HAP-1 (cell line): ENCODE measurements at regions not wholly inside any gene's neighbourhood (a gene's known extent, or its start where the extent isn't known, plus 50 kb on each side); places are given as distances from the start of the nearest gene placed in this dataset.
"Not testable (repeated sequence)": the region's sequence is repeated elsewhere in the genome, so short reads cannot be mapped to it uniquely, and the experiment has no call there.

Experiments
- DNase-seq, 2 experiments: peaks; one replicate each; pipeline ENCODE4 v3.0.0-alpha.2; 2016 to 2020; ENCODE audit warnings: low spot score in 2 of 2
- H3K27me3 ChIP-seq: fragments of 250-450 bp; sonication (Bioruptor Pico); 2 replicates; pipeline ENCODE4 v1.5.1; 2020; ENCODE audit warnings: low read depth, mild to moderate bottlenecking, moderate library complexity
- H3K36me3 ChIP-seq: fragments of 250-450 bp; sonication (Bioruptor Pico); replicated peaks from 2 replicates; pipeline ENCODE4 v1.5.1; 2020; ENCODE audit warnings: mild to moderate bottlenecking
- H3K4me1 ChIP-seq: fragments of 250-450 bp; sonication (Bioruptor Pico); 2 replicates; pipeline ENCODE4 v1.5.1; 2020; ENCODE audit warnings: mild to moderate bottlenecking
- H3K4me3 ChIP-seq: fragments of 250-450 bp; sonication (Bioruptor Pico); 2 replicates; pipeline ENCODE4 v1.5.1; 2020; ENCODE audit warnings: mild to moderate bottlenecking, moderate library complexity
- H3K9me3 ChIP-seq: fragments of 250-450 bp; sonication (Bioruptor Pico); 2 replicates; pipeline ENCODE4 v1.5.1; 2020; ENCODE audit warnings: mild to moderate bottlenecking, moderate library complexity
- in situ Hi-C: fragments of 300-500 bp; cut with MboI; formaldehyde crosslinking; loops from 3 replicates; pipeline ENCODE4 v1.14.3; 2020; ENCODE audit warnings: low sequenced_read_pairs, inconsistent platforms, mixed read lengths

DNA sequence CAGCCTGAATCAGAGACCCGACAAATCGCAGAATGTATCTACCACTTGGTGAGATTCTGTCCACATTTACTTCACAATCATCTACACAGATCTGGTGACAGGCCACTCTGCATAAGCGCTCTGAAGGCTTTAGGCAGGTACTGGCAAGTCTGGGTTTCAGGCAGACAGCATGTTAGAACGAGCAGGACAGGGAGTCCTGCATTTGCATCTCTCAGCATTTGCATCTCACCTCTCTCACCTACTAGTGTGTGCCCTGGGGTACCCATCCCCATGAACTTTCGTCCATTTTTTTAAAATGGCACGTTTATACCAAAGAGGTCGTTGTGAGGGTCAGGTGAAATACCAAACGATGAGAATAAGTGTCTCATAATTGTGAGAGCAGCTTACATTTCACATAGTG is 108.2 kb downstream of the SPATA31A1 start:
- H3K36me3 ChIP-seq, H3K9me3 ChIP-seq, H3K27me3 ChIP-seq, H3K4me1 ChIP-seq, in situ Hi-C loops, DNase-seq: not testable (repeated sequence)
- H3K4me3 ChIP-seq = peak overlapping the region; percentile 35

- peak; percentile 64 to 87 for DNase-seq
- H3K36me3 ChIP-seq, H3K9me3 ChIP-seq, in situ Hi-C loops, H3K4me1 ChIP-seq, H3K27me3 ChIP-seq: not testable (repeated sequence)
- H3K4me3 ChIP-seq = peak overlapping the region; percentile 35
Observed at GRCh38 chr9:39464122-39464777, 108.8 kb downstream of the SPATA31A1 start.

DNA sequence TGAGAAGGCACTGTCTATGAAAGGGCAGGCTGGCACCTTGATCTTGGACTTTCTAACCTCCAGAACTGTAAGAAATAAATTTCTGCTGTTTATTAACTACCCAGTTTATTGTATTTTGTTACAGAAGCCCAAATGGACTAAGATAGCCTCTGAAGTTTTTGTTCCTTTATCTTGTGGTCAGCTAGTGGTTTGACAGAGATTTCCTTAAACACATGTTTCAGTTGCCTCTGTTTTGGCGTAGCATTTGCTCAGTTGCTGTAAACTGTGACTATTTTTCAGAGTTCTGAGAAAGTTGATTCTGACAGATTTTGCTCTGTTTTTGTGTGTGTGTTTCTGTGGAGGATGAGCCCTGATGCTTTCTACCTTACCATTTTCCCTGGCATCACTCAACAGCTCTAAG is 119.0 kb downstream of the SPATA31A1 start:
- H3K27me3 ChIP-seq, in situ Hi-C loops, DNase-seq, H3K4me1 ChIP-seq, H3K36me3 ChIP-seq, H3K4me3 ChIP-seq, H3K9me3 ChIP-seq: not testable (repeated sequence)

DNA sequence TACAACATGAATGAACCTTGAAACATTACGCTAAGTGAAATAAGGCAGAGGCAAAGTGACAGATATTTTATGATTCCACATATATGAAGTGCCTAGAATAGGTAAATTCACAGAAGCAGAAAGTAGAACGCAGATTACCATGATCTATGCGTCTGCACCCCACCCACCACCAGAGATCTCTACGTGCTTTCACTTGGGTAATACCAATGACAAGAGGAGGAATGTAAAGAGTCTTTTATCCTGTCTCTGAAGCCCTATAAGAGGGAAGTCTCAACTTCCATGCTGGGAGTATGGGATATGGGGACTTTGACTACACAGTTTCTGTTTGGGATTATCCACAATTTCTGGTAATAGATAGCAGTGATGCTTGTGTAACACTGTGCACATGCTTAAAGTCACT is 127.6 kb downstream of the SPATA31A1 start:
- DNase-seq, H3K36me3 ChIP-seq, H3K27me3 ChIP-seq, H3K9me3 ChIP-seq, in situ Hi-C loops, H3K4me1 ChIP-seq, H3K4me3 ChIP-seq: not testable (repeated sequence)

DNA sequence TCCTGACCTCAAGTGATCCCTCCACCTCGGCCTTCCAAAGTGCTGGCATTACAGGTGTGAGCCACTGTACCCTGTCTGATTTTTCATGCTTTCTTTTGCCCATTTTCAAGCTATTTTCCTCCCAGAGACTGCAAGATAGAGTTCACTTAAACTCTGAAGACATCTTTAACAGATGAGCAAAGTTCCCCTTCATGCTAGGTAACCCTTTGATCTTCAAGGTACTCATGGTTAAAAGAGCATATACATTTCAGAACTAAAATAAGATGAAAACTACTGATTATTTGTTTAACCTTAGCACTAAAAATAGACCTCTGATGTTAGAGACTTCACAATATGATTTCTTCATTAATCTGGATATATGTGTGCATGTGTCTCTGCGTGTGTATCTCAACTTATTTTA is 128.4 kb downstream of the SPATA31A1 start:
- H3K36me3 ChIP-seq, in situ Hi-C loops, H3K27me3 ChIP-seq, H3K4me1 ChIP-seq, DNase-seq, H3K9me3 ChIP-seq, H3K4me3 ChIP-seq: not testable (repeated sequence)

DNA sequence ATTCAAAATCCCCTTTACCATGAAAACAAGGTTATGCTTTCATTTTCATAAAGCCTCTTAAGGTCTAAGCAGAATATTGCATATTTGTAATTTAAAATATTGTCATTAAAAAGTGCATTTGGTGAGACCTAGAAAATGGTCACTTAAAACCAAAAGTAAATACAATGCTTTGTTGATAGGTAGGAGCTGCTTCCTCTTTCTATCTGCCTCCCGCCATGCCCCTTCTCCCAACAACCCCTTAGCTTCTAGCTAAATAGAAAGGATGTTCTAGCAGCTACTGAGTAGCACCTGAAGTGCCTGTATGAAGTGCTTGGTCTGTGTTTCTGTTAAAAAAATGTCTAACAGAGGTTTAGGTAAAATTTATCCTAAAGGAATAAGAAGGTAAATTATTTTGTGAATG is 128.8 kb downstream of the SPATA31A1 start:
- H3K36me3 ChIP-seq, H3K9me3 ChIP-seq, DNase-seq, in situ Hi-C loops, H3K4me3 ChIP-seq, H3K27me3 ChIP-seq, H3K4me1 ChIP-seq: not testable (repeated sequence)

- DNase-seq, H3K4me1 ChIP-seq, H3K36me3 ChIP-seq, H3K9me3 ChIP-seq, H3K27me3 ChIP-seq, in situ Hi-C loops, H3K4me3 ChIP-seq: not testable (repeated sequence)
Observed at GRCh38 chr9:39487477-39487876, 132.0 kb downstream of the SPATA31A1 start.

DNA sequence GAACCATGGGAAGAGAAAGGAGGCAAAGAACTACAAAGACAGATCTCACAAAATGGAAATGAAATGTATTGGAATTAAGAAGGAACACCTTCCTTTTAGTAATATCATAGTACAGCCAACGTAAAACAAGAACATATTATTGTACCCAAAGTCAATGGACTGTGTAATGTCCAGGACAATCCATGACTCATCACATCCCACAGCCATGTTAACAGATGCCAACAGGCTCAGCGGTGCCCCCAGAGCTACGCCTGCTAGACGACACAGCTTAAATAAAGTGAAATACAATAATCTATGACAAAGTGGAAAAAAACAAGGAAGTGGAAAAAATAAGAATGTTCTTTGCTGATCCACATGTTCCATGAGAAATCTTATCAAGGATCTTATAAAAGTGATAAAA is 140.8 kb downstream of the SPATA31A1 start:
- H3K27me3 ChIP-seq, DNase-seq, H3K36me3 ChIP-seq, in situ Hi-C loops, H3K4me1 ChIP-seq, H3K4me3 ChIP-seq, H3K9me3 ChIP-seq: not testable (repeated sequence)

- DNase-seq, H3K27me3 ChIP-seq, H3K4me1 ChIP-seq, H3K9me3 ChIP-seq, H3K4me3 ChIP-seq, in situ Hi-C loops, H3K36me3 ChIP-seq: not testable (repeated sequence)
Observed at GRCh38 chr9:39503178-39503577, 147.7 kb downstream of the SPATA31A1 start.

- H3K9me3 ChIP-seq, H3K4me3 ChIP-seq, in situ Hi-C loops, H3K27me3 ChIP-seq, DNase-seq, H3K4me1 ChIP-seq, H3K36me3 ChIP-seq: not testable (repeated sequence)
Observed at GRCh38 chr9:39527387-39528029, 172.0 kb downstream of the SPATA31A1 start.

DNA sequence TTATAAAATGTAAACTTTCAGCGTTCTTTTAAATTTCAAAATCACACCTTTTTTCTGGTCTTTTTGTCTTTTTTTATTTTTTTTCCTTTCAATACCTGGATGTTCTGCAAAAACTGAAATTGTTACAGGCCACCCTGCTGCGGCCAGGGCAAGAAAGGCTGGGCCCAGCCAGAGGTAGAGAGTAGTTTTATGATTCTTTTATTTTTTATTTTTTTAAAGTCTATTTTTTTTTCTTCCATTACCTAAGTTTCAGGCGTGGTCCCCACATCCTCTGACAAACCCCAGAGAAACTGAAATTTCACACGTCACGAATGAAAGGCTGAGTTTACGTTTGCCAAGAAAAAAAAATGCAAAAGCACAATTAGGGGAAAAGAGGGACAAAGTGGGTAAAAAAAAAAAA is 177.1 kb downstream of the SPATA31A1 start:
- H3K4me1 ChIP-seq, H3K36me3 ChIP-seq, H3K27me3 ChIP-seq, H3K9me3 ChIP-seq, DNase-seq, H3K4me3 ChIP-seq, in situ Hi-C loops: not testable (repeated sequence)

DNA sequence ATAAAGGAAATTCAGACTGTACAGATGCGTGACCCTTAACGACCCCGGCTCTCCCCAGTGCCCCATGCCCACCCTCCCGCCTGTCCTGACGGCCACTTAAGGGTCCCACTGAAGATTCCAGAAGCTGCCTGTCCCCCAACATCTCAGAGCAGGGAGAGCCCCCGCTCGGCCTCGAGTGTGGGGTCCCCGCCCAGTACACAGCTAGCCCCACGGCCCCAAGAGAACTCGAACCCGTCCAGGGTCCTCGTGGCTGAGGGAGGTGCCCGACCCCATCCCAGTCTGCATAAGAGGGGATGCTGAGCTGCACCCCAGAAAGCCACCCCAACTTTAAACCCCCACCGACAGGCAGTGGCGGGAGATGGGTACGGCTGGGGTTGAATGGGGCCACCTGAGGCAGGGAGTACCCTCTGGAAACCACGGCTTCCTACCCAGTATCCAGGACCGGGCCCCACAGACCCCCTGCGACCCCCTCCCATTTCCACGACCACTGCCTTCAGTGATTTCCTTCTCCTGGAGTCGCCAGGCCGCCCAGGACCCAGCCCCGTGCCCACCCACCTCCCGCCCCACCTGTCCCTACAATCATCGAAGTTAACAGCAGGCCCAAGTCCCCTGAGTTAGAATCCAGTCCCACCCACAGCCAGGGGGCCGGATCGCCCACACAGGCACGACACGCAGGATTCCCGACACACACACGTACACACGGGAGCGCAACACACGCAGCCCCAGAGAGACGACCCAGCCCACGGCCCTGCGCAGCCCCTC is 177.7 kb downstream of the SPATA31A1 start:
- in situ Hi-C loops, H3K4me1 ChIP-seq, DNase-seq, H3K27me3 ChIP-seq, H3K9me3 ChIP-seq, H3K36me3 ChIP-seq, H3K4me3 ChIP-seq: not testable (repeated sequence)

DNA sequence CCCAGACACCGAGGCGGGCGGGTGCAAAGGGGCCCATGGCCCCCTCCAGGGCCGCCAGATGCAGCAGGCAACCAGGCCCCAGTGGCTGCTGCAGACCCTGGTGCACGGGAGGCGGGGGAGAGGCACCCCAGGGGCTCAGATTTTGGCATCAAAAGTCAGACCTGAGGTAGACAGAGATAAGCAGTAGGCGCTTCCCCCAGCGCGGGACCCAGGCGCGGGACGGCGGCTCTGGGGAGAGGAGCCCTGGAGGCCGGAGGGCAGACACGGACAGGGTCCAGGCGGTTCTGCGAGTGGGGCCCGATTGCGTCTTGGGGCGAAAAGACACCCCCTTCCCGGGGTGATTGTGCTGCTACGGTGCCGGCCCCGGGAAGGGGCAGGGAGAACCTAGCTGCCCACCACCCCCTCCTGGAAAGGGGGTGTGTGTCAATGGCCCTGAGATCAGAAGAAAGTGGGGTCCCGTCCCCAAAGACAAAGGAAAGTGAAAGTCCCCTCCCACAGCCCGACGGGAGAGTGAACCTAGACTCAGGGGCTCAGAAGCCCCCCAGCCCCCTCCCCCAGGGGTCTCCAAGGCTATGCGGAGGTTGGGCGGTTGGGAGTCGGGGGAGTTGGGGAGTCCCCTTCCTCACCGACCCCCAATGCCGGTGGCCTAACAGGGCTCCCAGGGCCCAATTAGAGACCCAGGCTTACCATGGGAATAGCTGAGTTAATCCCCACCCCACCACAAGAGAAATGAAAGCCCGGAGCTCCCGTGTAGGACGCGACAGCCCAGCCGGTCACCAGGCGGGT is 178.5 kb downstream of the SPATA31A1 start:
- H3K36me3 ChIP-seq, DNase-seq, in situ Hi-C loops, H3K4me1 ChIP-seq, H3K9me3 ChIP-seq, H3K27me3 ChIP-seq, H3K4me3 ChIP-seq: not testable (repeated sequence)

DNA sequence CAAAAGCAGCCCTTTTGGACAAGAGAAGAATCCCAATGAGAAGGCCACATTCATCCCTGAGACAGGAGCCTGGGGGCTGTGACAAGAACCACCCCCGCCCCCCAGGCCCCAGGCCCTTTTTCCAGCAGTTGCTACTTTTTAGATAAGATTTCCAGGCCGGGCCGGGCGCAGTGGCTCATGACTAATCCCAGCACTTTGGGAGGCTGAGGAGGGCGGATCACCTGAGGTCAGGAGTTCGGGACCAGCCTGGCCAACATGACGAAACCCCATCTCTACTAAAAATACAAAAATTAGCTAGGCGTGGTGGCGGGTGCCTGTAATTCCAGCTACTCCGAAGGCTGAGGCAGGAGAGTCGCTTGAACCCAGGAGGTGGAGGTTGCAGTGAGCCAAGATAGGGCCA is 179.4 kb downstream of the SPATA31A1 start:
- H3K9me3 ChIP-seq, H3K27me3 ChIP-seq, H3K4me3 ChIP-seq, H3K36me3 ChIP-seq, DNase-seq, H3K4me1 ChIP-seq, in situ Hi-C loops: not testable (repeated sequence)
